MM.1S (cell line): ENCODE measurements at regions not wholly inside any gene's neighbourhood (a gene's known extent, or its start where the extent isn't known, plus 50 kb on each side); places are given as distances from the start of the nearest gene placed in this dataset.

Experiments used
- CTCF ChIP-seq: fragments of 300-600 bp; sonication (generic); IDR thresholded peaks from 2 replicates; pipeline ENCODE4 v1.5.1; 2016; ENCODE audit warnings: antibody characterized with exemption, low read length, mixed read lengths
- EZH2 ChIP-seq: fragments of 300-600 bp; sonication (generic); optimal IDR thresholded peaks from 2 replicates; pipeline ENCODE3; 2017; ENCODE audit warnings: low read depth, mild to moderate bottlenecking, antibody characterized with exemption, low read length, mixed read lengths

GRCh38 chr7:42476255-42476654, 239.2 kb upstream of the GLI3 start:
- TF ChIP-seq CTCF (no peak), EZH2 (no peak)
